ENCODE measurements at regions not wholly inside any gene's neighbourhood (a gene's known extent, or its start where the extent isn't known, plus 50 kb on each side); places are given as distances from the start of the nearest gene placed in this dataset.

DNA sequence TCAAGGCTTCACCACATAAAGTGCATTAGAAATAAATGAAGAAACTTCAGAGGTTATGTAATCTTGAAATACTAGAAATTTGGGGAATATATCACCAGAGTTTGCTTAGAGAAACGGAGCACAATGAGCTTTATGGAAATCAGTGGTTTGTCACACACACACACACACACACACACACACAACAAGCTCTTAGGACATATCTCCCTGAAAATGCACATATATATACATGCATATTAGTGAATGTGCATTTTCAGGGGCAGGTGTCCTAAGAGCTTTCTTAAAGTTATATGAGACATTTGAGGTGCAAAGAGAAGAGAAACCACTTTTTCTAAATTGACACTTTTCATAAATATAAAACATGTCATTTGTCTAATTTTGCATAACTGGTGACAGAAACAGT, 93.7 kb upstream of the CARD18 start:
- intact Hi-C loops (cut with DNase I), result no loop called here
- Histone ChIP-seq H3K9me3 (no peaks in the 10 kb centered on the region), H3K4me3 (no peak overlapping the region), H3K4me1 (peaks cover 0 to 9% (median 0%) of the 10 kb centered on the region in 9 donors), H3K36me3 (no peaks in the 10 kb centered on the region), H3K27ac (no peak overlapping the region), H3K27me3 (no peaks in the 10 kb centered on the region)
- TF ChIP-seq, protein P1, sequence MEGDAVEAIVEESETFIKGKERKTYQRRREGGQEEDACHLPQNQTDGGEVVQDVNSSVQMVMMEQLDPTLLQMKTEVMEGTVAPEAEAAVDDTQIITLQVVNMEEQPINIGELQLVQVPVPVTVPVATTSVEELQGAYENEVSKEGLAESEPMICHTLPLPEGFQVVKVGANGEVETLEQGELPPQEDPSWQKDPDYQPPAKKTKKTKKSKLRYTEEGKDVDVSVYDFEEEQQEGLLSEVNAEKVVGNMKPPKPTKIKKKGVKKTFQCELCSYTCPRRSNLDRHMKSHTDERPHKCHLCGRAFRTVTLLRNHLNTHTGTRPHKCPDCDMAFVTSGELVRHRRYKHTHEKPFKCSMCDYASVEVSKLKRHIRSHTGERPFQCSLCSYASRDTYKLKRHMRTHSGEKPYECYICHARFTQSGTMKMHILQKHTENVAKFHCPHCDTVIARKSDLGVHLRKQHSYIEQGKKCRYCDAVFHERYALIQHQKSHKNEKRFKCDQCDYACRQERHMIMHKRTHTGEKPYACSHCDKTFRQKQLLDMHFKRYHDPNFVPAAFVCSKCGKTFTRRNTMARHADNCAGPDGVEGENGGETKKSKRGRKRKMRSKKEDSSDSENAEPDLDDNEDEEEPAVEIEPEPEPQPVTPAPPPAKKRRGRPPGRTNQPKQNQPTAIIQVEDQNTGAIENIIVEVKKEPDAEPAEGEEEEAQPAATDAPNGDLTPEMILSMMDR (IDR thresholded peaks at IDR 0.05), result no peak
- 84 to 94% methylated on average over 1 of the region's 1 CpG for WGBS, 2 donors
- DNase-seq (no peak), ATAC-seq (no peak)

DNA sequence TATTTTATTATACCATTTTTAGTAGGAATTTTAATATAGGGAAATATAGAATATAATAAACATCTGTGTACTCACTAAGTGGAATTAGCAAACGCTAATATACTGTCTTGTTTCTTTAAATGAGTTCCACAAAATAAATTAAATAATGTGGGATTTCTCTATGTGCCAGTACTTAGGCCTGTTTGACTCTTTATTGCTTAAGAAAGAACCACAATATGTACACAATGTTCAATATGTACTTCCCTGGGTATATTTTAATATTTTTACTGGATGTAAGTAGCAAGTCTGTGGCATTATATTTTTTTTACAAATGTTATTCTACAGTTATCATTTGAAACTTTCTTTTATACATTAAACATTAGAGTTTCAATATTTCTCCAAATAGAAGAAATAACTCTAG, 92.5 kb upstream of the CARD18 start:
- no peaks in the 10 kb centered on the region for H3K36me3 ChIP-seq
- H3K4me1 ChIP-seq, result peaks cover 0 to 14% (median 0%) of the 10 kb centered on the region in 9 donors
- H3K27ac ChIP-seq, result no peak overlapping the region
- no peak for DNase-seq
- TF ChIP-seq, protein P1 (IDR thresholded peaks at IDR 0.05), result no peak
- ATAC-seq, result no peak
- no peaks in the 10 kb centered on the region for H3K27me3 ChIP-seq
- intact Hi-C loops (cut with DNase I), result no loop called here
- no peaks in the 10 kb centered on the region for H3K9me3 ChIP-seq
- WGBS, 2 donors, result 91 to 93% methylated on average over 1 of the region's 1 CpG
- H3K4me3 ChIP-seq, result no peak overlapping the region

DNA sequence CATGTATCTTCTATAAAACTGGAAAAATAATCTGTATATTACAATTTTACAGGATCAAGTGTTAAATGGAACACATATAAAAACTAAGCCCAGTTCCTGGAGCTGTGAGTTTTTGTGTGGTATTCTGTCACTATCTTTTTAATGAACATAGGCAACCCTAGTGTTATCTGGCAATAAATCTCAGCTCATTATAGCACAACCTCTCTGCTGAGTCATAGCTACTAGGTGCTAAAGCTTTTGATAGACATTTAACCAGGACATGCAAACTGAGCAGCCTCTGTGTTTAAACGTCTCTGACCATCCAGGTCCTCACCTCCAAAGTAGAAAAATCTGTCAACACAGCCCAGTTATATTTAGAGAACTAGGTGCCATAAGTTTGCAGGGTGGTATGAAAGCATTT, 91.0 kb upstream of the CARD18 start:
- Histone ChIP-seq H3K27me3 (no peaks in the 10 kb centered on the region), H3K9me3 (no peaks in the 10 kb centered on the region), H3K4me1 (peaks cover 0 to 14% (median 0%) of the 10 kb centered on the region in 9 donors), H3K36me3 (no peaks in the 10 kb centered on the region), H3K27ac (no peak overlapping the region), H3K4me3 (no peak overlapping the region)
- TF ChIP-seq, protein P1 (IDR thresholded peaks at IDR 0.05), result no peak
- ATAC-seq, result no peak
- no peak for DNase-seq
- intact Hi-C loops (cut with DNase I), result no loop called here
- 31 to 56% methylated on average over 1 of the region's 1 CpG for WGBS, 2 donors

DNA sequence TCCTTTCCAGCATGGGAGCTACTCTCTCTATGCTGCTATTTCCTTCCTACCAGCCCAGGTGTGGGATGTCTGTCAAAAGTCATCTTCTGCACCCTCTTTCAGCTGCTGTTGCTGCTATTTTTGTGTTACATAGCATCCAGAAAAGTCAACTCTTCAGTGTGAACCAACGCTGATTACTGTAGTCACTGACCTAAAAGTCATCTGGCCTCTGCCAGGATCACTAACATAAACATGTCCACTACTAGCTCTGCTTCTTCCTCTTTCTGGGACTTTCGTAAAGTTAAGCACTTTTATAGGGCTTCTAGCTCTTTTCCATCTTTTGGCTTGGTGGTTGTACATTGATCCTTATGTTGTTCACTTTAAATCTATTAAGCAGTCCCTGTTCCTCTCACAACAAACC, 90.2 kb upstream of the CARD18 start:
- Histone ChIP-seq H3K27ac (no peak overlapping the region), H3K4me3 (no peak overlapping the region), H3K36me3 (no peaks in the 10 kb centered on the region), H3K4me1 (peaks cover 0 to 14% (median 0%) of the 10 kb centered on the region in 9 donors), H3K9me3 (no peaks in the 10 kb centered on the region), H3K27me3 (no peaks in the 10 kb centered on the region)
- ATAC-seq (peak in 1 of 8 donors; percentile 37), DNase-seq (no peak)
- WGBS, 2 donors, result 61 to 70% methylated on average over 2 of the region's 2 CpGs
- intact Hi-C loops (cut with DNase I), result loop anchor here in 1 of 10 donors (5.0 kb wide), 1 partner anchor 1347 kb away; no protein-coding TSS in a partner anchor
- TF ChIP-seq, protein P1 (IDR thresholded peaks at IDR 0.05), result no peak

Measured in heart right ventricle (tissue), 16 donors.